Type B pancreatic cell (in vitro differentiated cells): ENCODE measurements at regions not wholly inside any gene's neighbourhood (a gene's known extent, or its start where the extent isn't known, plus 50 kb on each side); places are given as distances from the start of the nearest gene placed in this dataset.

ENCODE experiments used
- DNase-seq: peaks from one replicate; pipeline ENCODE4 v3.0.0; 2021; ENCODE audit warnings: mixed read lengths; ENCODE audit not compliant: unreplicated experiment; ENCODE audit errors: extremely low spot score
- H3K27ac Mint-ChIP-seq: 2 replicates; pipeline ENCODE4 v1.8.0; 2021; ENCODE audit warnings: mild to moderate bottlenecking, mixed read lengths
- H3K27me3 Mint-ChIP-seq: 2 replicates; pipeline ENCODE4 v1.8.0; 2021; ENCODE audit warnings: mixed read lengths
- H3K36me3 Mint-ChIP-seq: 2 replicates; pipeline ENCODE4 v1.8.0; 2021; ENCODE audit warnings: mixed read lengths
- H3K4me1 Mint-ChIP-seq: one replicate; pipeline ENCODE4 v1.8.0; 2021; ENCODE audit warnings: mixed read lengths; ENCODE audit not compliant: unreplicated experiment
- H3K4me3 Mint-ChIP-seq: 2 replicates; pipeline ENCODE4 v1.8.0; 2021; ENCODE audit warnings: mild to moderate bottlenecking, mixed read lengths
- H3K9me3 Mint-ChIP-seq: 2 replicates; pipeline ENCODE4 v1.8.0; 2021; ENCODE audit warnings: mixed read lengths
- CTCF ChIP-seq: fragments of 200-600 bp; sonication (generic); conservative IDR thresholded peaks from 2 replicates; pipeline ENCODE4 v1.5.0; 2021; ENCODE audit warnings: antibody characterized with exemption, mild to moderate bottlenecking

GRCh38 chr11:86749821-86750401, 50.4 kb upstream of the PRSS23 start:
- Mint-ChIP-seq H3K27ac (no peak overlapping the region), H3K36me3 (no peaks in the 10 kb centered on the region), H3K9me3 (no peaks in the 10 kb centered on the region), H3K27me3 (peaks cover 16% of the 10 kb centered on the region), H3K4me3 (no peak overlapping the region), H3K4me1 (peaks cover 37% of the 10 kb centered on the region)
- no peak for DNase-seq
- TF ChIP-seq CTCF: no peak

- no peak for DNase-seq
- no peaks in the 10 kb centered on the region for H3K9me3 Mint-ChIP-seq
- peaks cover 16% of the 10 kb centered on the region for H3K27me3 Mint-ChIP-seq
- H3K27ac Mint-ChIP-seq: no peak overlapping the region
- no peaks in the 10 kb centered on the region for H3K36me3 Mint-ChIP-seq
- TF ChIP-seq CTCF: no peak
- H3K4me3 Mint-ChIP-seq: no peak overlapping the region
- peaks cover 40% of the 10 kb centered on the region for H3K4me1 Mint-ChIP-seq
These were observed 51.0 kb upstream of the PRSS23 start for GRCh38 chr11:86749376-86749775.

GRCh38 chr11:86748296-86748695, 52.0 kb upstream of the PRSS23 start:
- no peaks in the 10 kb centered on the region for H3K36me3 Mint-ChIP-seq
- peaks cover 45% of the 10 kb centered on the region for H3K4me1 Mint-ChIP-seq
- H3K9me3 Mint-ChIP-seq: no peaks in the 10 kb centered on the region
- TF ChIP-seq CTCF: no peak
- H3K27ac Mint-ChIP-seq: peak overlapping the region; percentile 39
- H3K27me3 Mint-ChIP-seq: peaks cover 16% of the 10 kb centered on the region
- no peak for DNase-seq
- H3K4me3 Mint-ChIP-seq: no peak overlapping the region

- no peak for TF ChIP-seq CTCF
- Mint-ChIP-seq H3K4me1 (peaks cover 45% of the 10 kb centered on the region), H3K36me3 (no peaks in the 10 kb centered on the region), H3K9me3 (peaks cover under 1% of the 10 kb centered on the region), H3K27ac (no peak overlapping the region), H3K4me3 (no peak overlapping the region), H3K27me3 (peaks cover 16% of the 10 kb centered on the region)
- DNase-seq: no peak
These were observed 52.5 kb upstream of the PRSS23 start for GRCh38 chr11:86747801-86748200.

- H3K4me1 Mint-ChIP-seq: peaks cover 55% of the 10 kb centered on the region
- H3K4me3 Mint-ChIP-seq: no peak overlapping the region
- no peak for DNase-seq
- H3K27ac Mint-ChIP-seq: peak overlapping the region; percentile 74
- peaks cover 16% of the 10 kb centered on the region for H3K27me3 Mint-ChIP-seq
- TF ChIP-seq CTCF: no peak
- H3K36me3 Mint-ChIP-seq: no peaks in the 10 kb centered on the region
- peaks cover 6% of the 10 kb centered on the region for H3K9me3 Mint-ChIP-seq
These were observed 53.8 kb upstream of the PRSS23 start for GRCh38 chr11:86746514-86746913.

- Mint-ChIP-seq H3K4me1 (peaks cover 57% of the 10 kb centered on the region), H3K27ac (peak overlapping the region; percentile 35), H3K27me3 (peaks cover 10% of the 10 kb centered on the region), H3K4me3 (no peak overlapping the region), H3K36me3 (no peaks in the 10 kb centered on the region), H3K9me3 (peaks cover 6% of the 10 kb centered on the region)
- no peak for TF ChIP-seq CTCF
- DNase-seq: no peak
These were observed 54.8 kb upstream of the PRSS23 start for GRCh38 chr11:86745571-86745970.
